ENCODE measurements at regions not wholly inside any gene's neighbourhood (a gene's known extent, or its start where the extent isn't known, plus 50 kb on each side); places are given as distances from the start of the nearest gene placed in this dataset.

GRCh38 chr2:41695198-41696113, 352.4 kb upstream of the PKDCC start:
- H3K36me3 ChIP-seq (replicated peaks; ENCODE audit: low read depth, low read length), result no peaks in the 10 kb centered on the region
- TF ChIP-seq CTCF (IDR thresholded peaks at IDR 0.05; ENCODE audit: low read depth, low read length), result no peak
- TF ChIP-seq EZH2phosphoT487 (IDR thresholded peaks at IDR 0.05; ENCODE audit: low read depth), result no peak

GRCh38 chr2:41697389-41697788, 350.4 kb upstream of the PKDCC start:
- H3K9me3 ChIP-seq (ENCODE audit: insufficient read depth, low read length), result no peaks in the 10 kb centered on the region
- no peak overlapping the region for H2AFZ ChIP-seq (ENCODE audit: low read depth, low read length)
- H3K79me2 ChIP-seq (ENCODE audit: low read length), result no peaks in the 10 kb centered on the region
- H3K27ac ChIP-seq (ENCODE audit: low read length), result no peak overlapping the region
- no peak overlapping the region for H3K4me2 ChIP-seq (ENCODE audit: low read length)
- H3K4me3 ChIP-seq (ENCODE audit: low read length), result no peak overlapping the region
- no peak overlapping the region for H3K9ac ChIP-seq (ENCODE audit: low read length)
- no peaks in the 10 kb centered on the region for H4K20me1 ChIP-seq (ENCODE audit: insufficient read depth, low read length)
- peaks cover 23% of the 10 kb centered on the region for H3K4me1 ChIP-seq (ENCODE audit: low read length)
- no peak for TF ChIP-seq EZH2phosphoT487 (IDR thresholded peaks at IDR 0.05; ENCODE audit: low read depth)
- no peaks in the 10 kb centered on the region for H3K36me3 ChIP-seq (replicated peaks; ENCODE audit: low read depth, low read length)
- no peaks in the 10 kb centered on the region for H3K27me3 ChIP-seq (ENCODE audit: low read depth, low read length)

More at GRCh38 chr2:41695198-41696113, 352.4 kb upstream of the PKDCC start:
- Histone ChIP-seq H3K4me2 (ENCODE audit: low read length) (no peak overlapping the region), H3K9ac (ENCODE audit: low read length) (no peak overlapping the region), H3K4me3 (ENCODE audit: low read length) (no peak overlapping the region), H2AFZ (ENCODE audit: low read depth, low read length) (no peak overlapping the region), H3K79me2 (ENCODE audit: low read length) (no peaks in the 10 kb centered on the region), H3K27me3 (ENCODE audit: low read depth, low read length) (no peaks in the 10 kb centered on the region), H3K9me3 (ENCODE audit: insufficient read depth, low read length) (no peaks in the 10 kb centered on the region), H3K4me1 (ENCODE audit: low read length) (peaks cover 17% of the 10 kb centered on the region), H3K27ac (ENCODE audit: low read length) (no peak overlapping the region), H4K20me1 (ENCODE audit: insufficient read depth, low read length) (no peaks in the 10 kb centered on the region)

- Histone ChIP-seq H3K4me3 (ENCODE audit: low read length) (peak overlapping the region; percentile 72), H2AFZ (ENCODE audit: low read depth, low read length) (peak overlapping the region; percentile 98), H3K4me2 (ENCODE audit: low read length) (peak overlapping the region; percentile 80), H3K4me1 (ENCODE audit: low read length) (peaks cover 23% of the 10 kb centered on the region), H3K27ac (ENCODE audit: low read length) (no peak overlapping the region), H3K36me3 (replicated peaks; ENCODE audit: low read depth, low read length) (no peaks in the 10 kb centered on the region), H4K20me1 (ENCODE audit: insufficient read depth, low read length) (no peaks in the 10 kb centered on the region), H3K27me3 (ENCODE audit: low read depth, low read length) (no peaks in the 10 kb centered on the region), H3K9ac (ENCODE audit: low read length) (peak overlapping the region; percentile 37), H3K79me2 (ENCODE audit: low read length) (no peaks in the 10 kb centered on the region), H3K9me3 (ENCODE audit: insufficient read depth, low read length) (no peaks in the 10 kb centered on the region)
- no peak for TF ChIP-seq EZH2phosphoT487 (IDR thresholded peaks at IDR 0.05; ENCODE audit: low read depth)
- peak; percentile 90 for TF ChIP-seq CTCF (IDR thresholded peaks at IDR 0.05; ENCODE audit: low read depth, low read length)
Measured at GRCh38 chr2:41698678-41699422, 349.0 kb upstream of the PKDCC start.

GRCh38 chr2:41701231-41701630, 346.6 kb upstream of the PKDCC start:
- no peaks in the 10 kb centered on the region for H3K27me3 ChIP-seq (ENCODE audit: low read depth, low read length)
- H3K79me2 ChIP-seq (ENCODE audit: low read length), result no peaks in the 10 kb centered on the region
- no peaks in the 10 kb centered on the region for H4K20me1 ChIP-seq (ENCODE audit: insufficient read depth, low read length)
- no peak overlapping the region for H3K4me2 ChIP-seq (ENCODE audit: low read length)
- no peak for TF ChIP-seq EZH2phosphoT487 (IDR thresholded peaks at IDR 0.05; ENCODE audit: low read depth)
- no peak for TF ChIP-seq CTCF (IDR thresholded peaks at IDR 0.05; ENCODE audit: low read depth, low read length)
- no peaks in the 10 kb centered on the region for H3K36me3 ChIP-seq (replicated peaks; ENCODE audit: low read depth, low read length)
- no peaks in the 10 kb centered on the region for H3K9me3 ChIP-seq (ENCODE audit: insufficient read depth, low read length)
- H3K27ac ChIP-seq (ENCODE audit: low read length), result no peak overlapping the region
- no peak overlapping the region for H3K4me3 ChIP-seq (ENCODE audit: low read length)
- no peak overlapping the region for H3K9ac ChIP-seq (ENCODE audit: low read length)
- H3K4me1 ChIP-seq (ENCODE audit: low read length), result peaks cover 37% of the 10 kb centered on the region
- no peak overlapping the region for H2AFZ ChIP-seq (ENCODE audit: low read depth, low read length)
